SK-N-SH (cell line): ENCODE measurements at regions not wholly inside any gene's neighbourhood (a gene's known extent, or its start where the extent isn't known, plus 50 kb on each side); places are given as distances from the start of the nearest gene placed in this dataset.

ENCODE experiments used
- CTCF ChIA-PET: fragments of 300-600, 350-600 bp; formaldehyde crosslinking; extraction: SDS; loops from one replicate; lab custom pipeline; 2021; lab: Yijun Ruan, JAX
- POLR2A ChIA-PET: fragments of 350-600 bp; sonication (Branson Sonifier 250); formaldehyde crosslinking; extraction: SDS; loops from one replicate; lab custom pipeline; 2020; ENCODE audit warnings: antibody characterized with exemption, inconsistent platforms; lab: Yijun Ruan, JAX
- DNase-seq: peaks from one replicate; pipeline ENCODE4 v3.0.0; 2012
- H2AFZ ChIP-seq: fragments of 200-600 bp; sonication (generic); 2 replicates; pipeline ENCODE4 v1.8.1; 2016; ENCODE audit warnings: antibody characterized with exemption, mild to moderate bottlenecking, low read depth
- H3F3A ChIP-seq: fragments of 200-600 bp; sonication (generic); replicated peaks from 2 replicates; pipeline ENCODE3; 2016; ENCODE audit warnings: antibody characterized with exemption, mild to moderate bottlenecking; ENCODE audit not compliant: insufficient read depth
- H3K27ac ChIP-seq, 2 experiments: fragments of 200-500 bp in 1 of 2; fragments of 200-600 bp in 1 of 2; sonication (Bioruptor generic) in 1 of 2; sonication (generic), shearing (Covaris generic) in 1 of 2; 2 replicates each; pipeline versions ENCODE4 v1.5.1 to v1.6.1; 2014 to 2016; ENCODE audit warnings: low read depth in 2 of 2, inconsistent platforms in 1 of 2, low read length in 1 of 2, mild to moderate bottlenecking in 1 of 2, mixed read lengths in 1 of 2
- H3K27me3 ChIP-seq: fragments of 200-600 bp; sonication (generic), shearing (Covaris generic); 2 replicates; pipeline ENCODE4 v1.6.1; 2016; ENCODE audit warnings: mixed run types; ENCODE audit not compliant: insufficient read depth
- H3K36me3 ChIP-seq, 2 experiments: fragments of 200-500 bp in 1 of 2; fragments of 200-600 bp in 1 of 2; sonication (Bioruptor generic) in 1 of 2; sonication (generic) in 1 of 2; replicated peaks in 1 of 2; 2 replicates each; pipeline versions ENCODE3 to v1.5.1; 2014 to 2016; ENCODE audit warnings: low read length in 1 of 2, mild to moderate bottlenecking in 1 of 2; ENCODE audit not compliant: insufficient read depth in 2 of 2, control insufficient read depth in 1 of 2
- H3K4me1 ChIP-seq, 2 experiments: fragments of 200-500 bp in 1 of 2; fragments of 200-600 bp in 1 of 2; sonication (Bioruptor generic) in 1 of 2; sonication (generic), shearing (Covaris generic) in 1 of 2; 2 replicates each; pipeline versions ENCODE4 v1.5.1 to v1.6.1; 2014 to 2016; ENCODE audit warnings: low read depth in 1 of 2, low read length in 1 of 2, mixed run types in 1 of 2; ENCODE audit not compliant: insufficient read depth in 2 of 2, control insufficient read depth in 1 of 2
- H3K4me2 ChIP-seq: fragments of 200-600 bp; sonication (generic), shearing (Covaris generic); 2 replicates; pipeline ENCODE4 v1.6.1; 2017; ENCODE audit warnings: mixed run types
- H3K4me3 ChIP-seq, 2 experiments: fragments of 200-500 bp in 1 of 2; fragments of 200-600 bp in 1 of 2; sonication (Bioruptor generic) in 1 of 2; sonication (generic), shearing (Covaris generic) in 1 of 2; 2 replicates each; pipeline versions ENCODE4 v1.5.1 to v1.8.1; 2014 to 2016; ENCODE audit warnings: low read depth in 2 of 2, inconsistent platforms in 1 of 2, low read length in 1 of 2, mild to moderate bottlenecking in 1 of 2, mixed read lengths in 1 of 2, moderate library complexity in 1 of 2
- H3K79me2 ChIP-seq: fragments of 200-600 bp; sonication (generic); 2 replicates; pipeline ENCODE4 v1.8.1; 2017; ENCODE audit warnings: mild to moderate bottlenecking; ENCODE audit not compliant: insufficient read depth
- H3K9ac ChIP-seq: fragments of 200-600 bp; sonication (generic); 2 replicates; pipeline ENCODE4 v1.6.1; 2017; ENCODE audit warnings: mixed run types
- H3K9me2 ChIP-seq: fragments of 200-600 bp; sonication (generic); 2 replicates; pipeline ENCODE4 v1.6.1; 2017; ENCODE audit warnings: mixed run types
- H3K9me3 ChIP-seq: fragments of 200-600 bp; sonication (generic); 2 replicates; pipeline ENCODE4 v1.6.1; 2017; ENCODE audit warnings: mixed run types, mild to moderate bottlenecking, moderate library complexity
- H4K20me1 ChIP-seq: fragments of 200-600 bp; sonication (generic); 2 replicates; pipeline ENCODE4 v1.6.1; 2017; ENCODE audit warnings: mild to moderate bottlenecking, mixed run types; ENCODE audit not compliant: insufficient read depth
- MEF2A ChIP-seq: IDR thresholded peaks from 2 replicates; pipeline ENCODE4 v1.4.0; 2012; ENCODE audit warnings: low read depth, borderline replicate concordance
- YY1 ChIP-seq: IDR thresholded peaks from 2 replicates; pipeline ENCODE4 v1.4.0; 2012; ENCODE audit warnings: low read depth, mild to moderate bottlenecking
- WGBS: methylation state at CpG from one replicate; pipeline ENCODE4 v1.1.6; 2017; ENCODE audit warnings: low lambda C conversion rate; 5-methylcytosine and 5-hydroxymethylcytosine counted together

DNA sequence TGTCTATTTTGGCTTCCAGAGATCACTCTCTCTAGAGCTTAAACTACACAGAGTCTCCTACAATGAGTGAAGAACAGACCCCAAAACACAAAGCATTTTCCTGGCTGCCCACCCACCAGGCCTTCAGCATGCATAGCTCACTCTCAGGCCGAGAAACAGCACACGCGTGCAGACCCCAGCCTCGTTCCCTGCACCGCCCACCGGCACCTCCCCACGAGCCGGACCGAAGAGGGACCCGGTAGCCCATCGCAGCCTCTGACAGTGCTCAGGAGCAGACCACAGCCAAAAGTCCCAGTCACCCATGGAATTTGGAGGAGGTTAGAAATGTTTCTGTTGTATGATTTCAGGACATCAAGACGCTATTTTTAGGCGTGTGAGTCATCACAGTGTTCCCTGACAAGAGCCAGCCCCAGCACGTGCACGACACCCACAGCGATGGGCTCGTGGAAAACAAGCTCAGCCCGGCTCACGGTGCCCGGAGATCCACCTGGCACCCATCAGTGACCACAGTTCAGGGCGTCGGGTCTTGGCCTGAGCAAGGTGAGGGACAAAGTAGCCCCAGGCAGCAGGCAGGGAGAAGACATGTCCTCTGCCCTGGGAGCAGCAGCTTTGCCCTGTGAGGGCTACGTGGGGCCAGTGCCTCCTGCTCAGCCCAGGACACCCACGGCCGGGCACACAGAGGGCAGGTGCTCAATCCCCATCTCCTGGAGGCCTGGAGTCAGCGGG, 50.1 kb upstream of the SPACA7 start:
- Histone ChIP-seq H2AFZ (no peak overlapping the region), H3K27ac (no peak overlapping the region), H3F3A (no peaks in the 10 kb centered on the region), H3K36me3 (no peaks in the 10 kb centered on the region), H3K27me3 (peaks cover 49% of the 10 kb centered on the region; the same call in 1 of the 2 replicates), H3K9me2 (no peaks in the 10 kb centered on the region), H3K9me3 (no peaks in the 10 kb centered on the region), H3K4me2 (no peak overlapping the region), H3K79me2 (no peaks in the 10 kb centered on the region), H3K4me3 (no peak overlapping the region), H3K9ac (no peak overlapping the region), H4K20me1 (no peaks in the 10 kb centered on the region), H3K4me1 (no peaks in the 10 kb centered on the region)
- WGBS, result 3% methylated on average over 10 of the region's 26 CpGs
- ChIA-PET CTCF (no interaction called here), POLR2A (no interaction called here)
- no peak for DNase-seq
- TF ChIP-seq MEF2A (0 out of 2 replicates have a peak, but pooled peaks have one; percentile 9), YY1 (no peak)
